Neuronal stem cell (in vitro differentiated cells): ENCODE measurements at regions not wholly inside any gene's neighbourhood (a gene's known extent, or its start where the extent isn't known, plus 50 kb on each side); places are given as distances from the start of the nearest gene placed in this dataset.

Experiments used
- DNase-seq: peaks from one replicate; pipeline ENCODE4 v3.0.0-alpha.2; 2013; ENCODE audit warnings: low spot score
- H2AFZ ChIP-seq: one replicate; pipeline ENCODE4 v1.6.1; 2013; ENCODE audit warnings: mild to moderate bottlenecking, low read length, inconsistent platforms
- H2AK5ac ChIP-seq: 2 replicates; pipeline ENCODE4 v1.6.1; 2013; ENCODE audit warnings: low read depth, mild to moderate bottlenecking, inconsistent platforms, low read length, moderate library complexity, mixed read lengths
- H2BK120ac ChIP-seq: 2 replicates; pipeline ENCODE4 v1.6.1; 2013; ENCODE audit warnings: low read depth, mild to moderate bottlenecking, inconsistent platforms, low read length, moderate library complexity, mixed read lengths
- H2BK12ac ChIP-seq: one replicate; pipeline ENCODE4 v1.6.1; 2013; ENCODE audit warnings: low read length, inconsistent platforms
- H2BK15ac ChIP-seq: 2 replicates; pipeline ENCODE4 v1.6.1; 2013; ENCODE audit warnings: mild to moderate bottlenecking, low read length, inconsistent platforms, mixed read lengths
- H2BK5ac ChIP-seq: one replicate; pipeline ENCODE4 v1.6.1; 2013; ENCODE audit warnings: inconsistent platforms, mild to moderate bottlenecking, low read length, moderate library complexity
- H3K14ac ChIP-seq: one replicate; pipeline ENCODE4 v1.6.1; 2013; ENCODE audit warnings: low read length, inconsistent platforms
- H3K18ac ChIP-seq: 2 replicates; pipeline ENCODE4 v1.6.1; 2013; ENCODE audit warnings: low read length, inconsistent platforms
- H3K23ac ChIP-seq: 2 replicates; pipeline ENCODE4 v1.6.1; 2013; ENCODE audit warnings: low read depth, mild to moderate bottlenecking, mixed read lengths, low read length, inconsistent platforms; ENCODE audit not compliant: poor library complexity
- H3K27ac ChIP-seq: replicated peaks from 3 replicates; pipeline ENCODE4 v1.5.1; 2013; ENCODE audit warnings: low read length, inconsistent platforms
- H3K27me3 ChIP-seq, 3 experiments: 2 replicates each; pipeline ENCODE4 v1.6.1; 2013; ENCODE audit warnings: low read length in 3 of 3, mild to moderate bottlenecking in 2 of 3, inconsistent platforms in 1 of 3, low read depth in 1 of 3, mixed read lengths in 1 of 3, moderate library complexity in 1 of 3; ENCODE audit not compliant: control insufficient read depth in 3 of 3, insufficient read depth in 3 of 3
- H3K36me3 ChIP-seq, 2 donors: replicated peaks in 1 of 2; 2 replicates each; pipeline ENCODE4 v1.6.1; 2013; ENCODE audit warnings: low read length in 2 of 2; ENCODE audit not compliant: control insufficient read depth in 2 of 2, insufficient read depth in 2 of 2
- H3K4ac ChIP-seq: 2 replicates; pipeline ENCODE4 v1.6.1; 2013; ENCODE audit warnings: inconsistent platforms, mild to moderate bottlenecking, low read length, moderate library complexity
- H3K4me1 ChIP-seq, 2 donors: 1 replicate in 1 of 2; 2 replicates in 1 of 2; pipeline ENCODE4 v1.6.1; 2013; ENCODE audit warnings: low read length in 2 of 2, low read depth in 1 of 2; ENCODE audit not compliant: control insufficient read depth in 2 of 2, insufficient read depth in 1 of 2
- H3K4me2 ChIP-seq: one replicate; pipeline ENCODE4 v1.6.1; 2013; ENCODE audit warnings: mild to moderate bottlenecking, low read length, inconsistent platforms; ENCODE audit not compliant: insufficient read depth, poor library complexity, severe bottlenecking
- H3K4me3 ChIP-seq, 2 donors: 2 replicates each; pipeline ENCODE4 v1.5.1; 2013; ENCODE audit warnings: low read length in 2 of 2, mild to moderate bottlenecking in 2 of 2, inconsistent platforms in 1 of 2, moderate library complexity in 1 of 2
- H3K79me1 ChIP-seq: one replicate; pipeline ENCODE4 v1.6.1; 2013; ENCODE audit warnings: low read depth, mild to moderate bottlenecking, inconsistent platforms, low read length, moderate library complexity
- H3K9ac ChIP-seq: one replicate; pipeline ENCODE4 v1.6.1; 2013; ENCODE audit warnings: mild to moderate bottlenecking, low read depth, low read length, inconsistent platforms; ENCODE audit not compliant: poor library complexity
- H3K9me3 ChIP-seq, 2 donors: replicated peaks in 1 of 2; 2 replicates each; pipeline versions ENCODE3 to v1.6.1; 2013; ENCODE audit warnings: low read length in 2 of 2, mild to moderate bottlenecking in 2 of 2, inconsistent platforms in 1 of 2, low read depth in 1 of 2, mixed read lengths in 1 of 2, moderate library complexity in 1 of 2; ENCODE audit not compliant: control insufficient read depth in 2 of 2, insufficient read depth in 1 of 2
- H4K8ac ChIP-seq: one replicate; pipeline ENCODE4 v1.6.1; 2013; ENCODE audit warnings: low read depth, mild to moderate bottlenecking, inconsistent platforms, low read length, moderate library complexity
- H4K91ac ChIP-seq: one replicate; pipeline ENCODE4 v1.6.1; 2013; ENCODE audit warnings: low read length, low read depth, mild to moderate bottlenecking, inconsistent platforms; ENCODE audit not compliant: poor library complexity
- WGBS, 2 donors: extraction: QIAGEN DNeasy Blood & Tissue Kit; methylation state at CpG; one replicate each; pipeline ENCODE4 v1.1.7; 2013; ENCODE audit warnings: missing lambda C conversion rate in 2 of 2, mixed read lengths in 1 of 2; ENCODE audit not compliant: insufficient read length in 2 of 2, insufficient replicate concordance in 1 of 2; ENCODE audit errors: extremely low coverage in 2 of 2; 5-methylcytosine and 5-hydroxymethylcytosine counted together

DNA sequence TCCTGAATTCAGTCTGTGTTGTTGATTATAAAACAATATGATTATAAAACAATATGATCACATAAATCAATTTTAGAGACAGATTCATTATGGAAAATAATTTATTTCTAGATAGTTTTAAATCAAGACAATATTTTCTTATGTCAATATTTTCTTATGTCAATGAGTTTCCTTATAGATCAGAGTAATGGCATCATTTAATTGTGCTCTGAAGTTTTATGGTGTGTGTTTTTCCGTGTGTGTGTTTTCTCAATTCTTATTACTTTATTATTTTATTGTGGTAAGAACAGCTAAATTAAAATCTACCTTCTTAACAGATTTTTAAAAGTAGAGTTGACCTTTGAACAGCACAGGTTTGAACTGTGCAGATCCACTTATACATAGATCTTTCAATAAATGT, 105.3 kb upstream of the SLCO1B1 start:
- Histone ChIP-seq H2AK5ac (no peak overlapping the region), H4K8ac (no peak overlapping the region), H3K4ac (no peak overlapping the region), H2BK15ac (no peak overlapping the region), H4K91ac (no peak overlapping the region), H2BK12ac (no peak overlapping the region), H2BK120ac (no peak overlapping the region), H3K9me3 (no peaks in the 10 kb centered on the region), H3K23ac (no peak overlapping the region), H3K14ac (no peak overlapping the region), H3K79me1 (no peaks in the 10 kb centered on the region), H3K36me3 (no peaks in the 10 kb centered on the region), H2BK5ac (no peak overlapping the region), H2AFZ (no peak overlapping the region), H3K4me3 (no peak overlapping the region), H3K27me3 (no peaks in the 10 kb centered on the region), H3K4me2 (no peak overlapping the region), H3K27ac (no peak overlapping the region), H3K18ac (no peak overlapping the region), H3K4me1 (no peaks in the 10 kb centered on the region), H3K9ac (no peak overlapping the region)
- no peak for DNase-seq
- WGBS, 2 donors: no CpG with 5 or more reads among the region's 1 CpG

DNA sequence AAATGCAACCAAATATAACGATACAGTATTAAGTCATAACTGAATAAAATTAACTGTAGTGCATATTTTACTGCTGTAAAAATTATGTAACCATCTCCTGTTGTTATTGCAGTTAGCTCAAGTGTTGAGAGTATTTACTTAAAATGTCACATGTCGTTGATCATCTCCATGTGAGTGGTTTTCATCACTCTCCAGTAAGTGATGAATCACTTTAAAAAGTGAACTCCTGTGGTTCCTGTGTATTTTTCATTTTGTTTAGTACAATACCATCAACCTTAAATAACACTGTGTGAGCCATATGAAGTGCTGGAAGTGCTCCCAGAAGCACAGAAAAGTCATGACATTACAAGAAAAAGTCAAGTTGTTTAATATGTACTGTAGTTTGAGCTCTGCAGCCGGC, 104.7 kb upstream of the SLCO1B1 start:
- no peak overlapping the region for H2BK12ac ChIP-seq
- H3K27me3 ChIP-seq: no peaks in the 10 kb centered on the region
- H3K18ac ChIP-seq: no peak overlapping the region
- H3K27ac ChIP-seq: no peak overlapping the region
- no peaks in the 10 kb centered on the region for H3K9me3 ChIP-seq
- no peak overlapping the region for H3K23ac ChIP-seq
- no peak overlapping the region for H3K4ac ChIP-seq
- H3K4me2 ChIP-seq: no peak overlapping the region
- WGBS, 2 donors: no CpG with 5 or more reads among the region's 3 CpGs
- no peak overlapping the region for H2AK5ac ChIP-seq
- no peaks in the 10 kb centered on the region for H3K4me1 ChIP-seq
- H3K4me3 ChIP-seq: no peak overlapping the region
- H3K9ac ChIP-seq: no peak overlapping the region
- DNase-seq: no peak
- H2AFZ ChIP-seq: no peak overlapping the region
- no peak overlapping the region for H3K14ac ChIP-seq
- no peak overlapping the region for H2BK5ac ChIP-seq
- no peak overlapping the region for H2BK120ac ChIP-seq
- no peaks in the 10 kb centered on the region for H3K79me1 ChIP-seq
- H4K91ac ChIP-seq: no peak overlapping the region
- no peak overlapping the region for H4K8ac ChIP-seq
- H2BK15ac ChIP-seq: no peak overlapping the region
- no peaks in the 10 kb centered on the region for H3K36me3 ChIP-seq

DNA sequence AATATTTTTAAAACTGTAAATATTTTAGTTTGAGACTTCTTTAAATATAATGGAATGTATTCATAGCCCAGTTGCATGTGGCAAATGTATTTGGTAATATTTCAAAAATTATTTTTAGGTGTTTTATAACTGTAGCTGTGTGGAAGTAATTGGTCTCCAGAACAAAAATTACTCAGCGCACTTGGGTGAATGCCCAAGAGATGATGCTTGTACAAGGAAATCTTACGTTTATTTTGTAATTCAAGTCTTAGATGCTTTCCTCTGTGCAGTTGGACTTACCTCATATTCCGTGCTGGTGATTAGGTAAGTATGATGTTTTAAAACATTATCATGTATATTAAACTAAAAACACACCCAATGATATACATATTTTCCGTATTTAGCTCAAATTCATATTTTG, 76.7 kb upstream of the SLCO1B1 start:
- no CpG with 5 or more reads among the region's 4 CpGs for WGBS, 2 donors
- Histone ChIP-seq H2AK5ac (no peak overlapping the region), H2BK120ac (no peak overlapping the region), H2BK15ac (no peak overlapping the region), H3K27ac (no peak overlapping the region), H4K8ac (no peak overlapping the region), H2BK5ac (no peak overlapping the region), H3K14ac (no peak overlapping the region), H3K4ac (no peak overlapping the region), H3K9ac (no peak overlapping the region), H3K27me3 (no peaks in the 10 kb centered on the region), H2BK12ac (no peak overlapping the region), H3K4me2 (no peak overlapping the region), H3K79me1 (no peaks in the 10 kb centered on the region), H3K9me3 (no peaks in the 10 kb centered on the region), H3K23ac (no peak overlapping the region), H4K91ac (no peak overlapping the region), H2AFZ (no peak overlapping the region), H3K4me1 (no peaks in the 10 kb centered on the region), H3K36me3 (no peaks in the 10 kb centered on the region), H3K4me3 (no peak overlapping the region), H3K18ac (no peak overlapping the region)
- DNase-seq: no peak

DNA sequence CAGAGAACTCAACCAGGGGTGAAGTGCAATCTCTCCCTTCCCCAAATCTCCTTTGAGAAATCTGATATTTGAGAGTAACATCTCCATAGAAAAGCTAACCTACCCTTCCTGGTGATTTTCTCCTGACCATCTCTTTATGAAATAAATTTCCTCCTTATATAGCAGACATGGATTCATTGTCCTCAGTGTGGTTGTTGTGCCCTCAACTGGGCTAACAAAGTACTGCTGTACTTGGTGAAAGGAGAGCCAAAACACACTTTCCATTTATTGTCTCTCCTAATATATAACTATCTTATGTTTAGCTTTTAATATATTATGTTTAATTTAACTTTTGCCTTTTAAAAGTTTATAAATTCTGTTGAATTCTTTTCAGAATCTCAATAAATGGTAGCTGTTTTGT, 65.1 kb upstream of the SLCO1B1 start:
- Histone ChIP-seq H2BK5ac (no peak overlapping the region), H3K23ac (no peak overlapping the region), H3K9me3 (no peaks in the 10 kb centered on the region), H2AFZ (no peak overlapping the region), H3K79me1 (no peaks in the 10 kb centered on the region), H2BK12ac (no peak overlapping the region), H3K4me3 (no peak overlapping the region), H3K9ac (no peak overlapping the region), H3K27ac (no peak overlapping the region), H2BK15ac (no peak overlapping the region), H4K91ac (no peak overlapping the region), H3K14ac (no peak overlapping the region), H2BK120ac (no peak overlapping the region), H3K36me3 (no peaks in the 10 kb centered on the region), H3K18ac (no peak overlapping the region), H2AK5ac (no peak overlapping the region), H3K4me1 (no peaks in the 10 kb centered on the region), H3K27me3 (no peaks in the 10 kb centered on the region), H3K4me2 (no peak overlapping the region), H3K4ac (no peak overlapping the region), H4K8ac (no peak overlapping the region)
- DNase-seq: no peak
